ENCODE measurements at regions not wholly inside any gene's neighbourhood (a gene's known extent, or its start where the extent isn't known, plus 50 kb on each side); places are given as distances from the start of the nearest gene placed in this dataset.

DNA sequence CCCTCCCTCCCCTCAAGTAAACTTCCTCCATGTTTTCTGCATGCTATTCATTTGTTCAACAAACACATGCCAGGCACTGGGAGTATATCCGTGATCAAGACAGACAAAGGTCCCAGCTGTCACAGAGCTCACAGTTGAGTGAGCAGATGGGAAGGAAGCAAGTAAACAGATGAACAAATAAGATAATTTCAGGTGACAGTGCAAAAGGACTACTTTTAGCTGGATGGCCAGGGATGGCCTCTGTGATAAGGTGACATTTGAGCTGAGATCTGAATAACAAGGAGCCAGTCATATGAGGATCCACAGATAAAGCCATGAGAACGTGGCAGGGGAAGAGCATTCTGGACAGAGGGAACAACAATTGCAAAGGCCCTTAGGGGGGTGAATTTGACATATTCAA, 121.7 kb upstream of the RAD23B start:
- TF ChIP-seq, protein P1, sequence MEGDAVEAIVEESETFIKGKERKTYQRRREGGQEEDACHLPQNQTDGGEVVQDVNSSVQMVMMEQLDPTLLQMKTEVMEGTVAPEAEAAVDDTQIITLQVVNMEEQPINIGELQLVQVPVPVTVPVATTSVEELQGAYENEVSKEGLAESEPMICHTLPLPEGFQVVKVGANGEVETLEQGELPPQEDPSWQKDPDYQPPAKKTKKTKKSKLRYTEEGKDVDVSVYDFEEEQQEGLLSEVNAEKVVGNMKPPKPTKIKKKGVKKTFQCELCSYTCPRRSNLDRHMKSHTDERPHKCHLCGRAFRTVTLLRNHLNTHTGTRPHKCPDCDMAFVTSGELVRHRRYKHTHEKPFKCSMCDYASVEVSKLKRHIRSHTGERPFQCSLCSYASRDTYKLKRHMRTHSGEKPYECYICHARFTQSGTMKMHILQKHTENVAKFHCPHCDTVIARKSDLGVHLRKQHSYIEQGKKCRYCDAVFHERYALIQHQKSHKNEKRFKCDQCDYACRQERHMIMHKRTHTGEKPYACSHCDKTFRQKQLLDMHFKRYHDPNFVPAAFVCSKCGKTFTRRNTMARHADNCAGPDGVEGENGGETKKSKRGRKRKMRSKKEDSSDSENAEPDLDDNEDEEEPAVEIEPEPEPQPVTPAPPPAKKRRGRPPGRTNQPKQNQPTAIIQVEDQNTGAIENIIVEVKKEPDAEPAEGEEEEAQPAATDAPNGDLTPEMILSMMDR (IDR thresholded peaks at IDR 0.05; ENCODE audit: low read depth, low read length) = no peak
- no peak for DNase-seq (ENCODE audit: low read depth, low spot score)
- no peak overlapping the region for H3K4me3 ChIP-seq (ENCODE audit: low read depth, low read length)
- in situ Hi-C loops (cut with HindIII; ENCODE audit: low sequenced_read_pairs) = no loop called here

DNA sequence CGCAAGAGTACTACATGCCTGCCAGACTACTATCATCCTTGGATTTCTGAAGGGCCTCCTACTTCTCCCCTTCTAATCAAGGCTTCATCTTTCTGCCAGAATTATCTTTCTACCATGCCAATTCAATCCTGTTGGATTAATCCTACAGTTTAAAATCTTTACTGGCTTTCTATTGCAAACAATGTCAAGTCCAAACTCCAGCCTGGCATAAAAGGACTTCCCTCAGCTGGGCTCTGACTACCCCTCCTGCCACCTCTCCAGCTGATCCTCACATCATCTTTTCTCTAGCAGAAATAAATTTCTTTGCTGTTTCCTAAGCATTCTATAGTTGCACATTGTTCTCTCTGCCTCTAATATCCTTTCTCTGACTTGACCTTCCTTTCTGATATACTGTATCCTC, 119.7 kb upstream of the RAD23B start:
- DNase-seq (ENCODE audit: low read depth, low spot score) = no peak
- TF ChIP-seq, protein P1 (IDR thresholded peaks at IDR 0.05; ENCODE audit: low read depth, low read length) = no peak
- H3K4me3 ChIP-seq (ENCODE audit: low read depth, low read length) = no peak overlapping the region
- in situ Hi-C loops (cut with HindIII; ENCODE audit: low sequenced_read_pairs) = no loop called here

DNA sequence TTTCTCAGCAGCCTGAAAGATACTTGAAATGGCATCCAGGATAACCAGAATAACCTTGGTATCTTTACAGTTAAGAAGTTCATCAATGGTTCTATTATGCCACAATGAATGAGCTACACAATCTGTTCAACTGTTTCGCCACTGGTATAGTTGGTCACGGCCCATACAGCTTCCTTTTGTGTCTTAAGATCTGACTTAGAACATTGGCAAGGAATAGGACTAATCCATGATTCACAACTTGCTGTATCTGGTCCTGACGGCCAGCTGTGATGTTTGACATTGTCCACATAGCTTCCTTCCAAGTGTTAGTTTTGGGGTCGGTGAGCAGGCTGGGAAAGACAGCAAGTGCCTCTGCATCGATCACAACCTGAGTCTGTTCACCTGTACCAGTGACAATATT, 113.3 kb upstream of the RAD23B start:
- TF ChIP-seq, protein P1 (IDR thresholded peaks at IDR 0.05; ENCODE audit: low read depth, low read length) = no peak
- DNase-seq (ENCODE audit: low read depth, low spot score) = no peak
- in situ Hi-C loops (cut with HindIII; ENCODE audit: low sequenced_read_pairs) = no loop called here

DNA sequence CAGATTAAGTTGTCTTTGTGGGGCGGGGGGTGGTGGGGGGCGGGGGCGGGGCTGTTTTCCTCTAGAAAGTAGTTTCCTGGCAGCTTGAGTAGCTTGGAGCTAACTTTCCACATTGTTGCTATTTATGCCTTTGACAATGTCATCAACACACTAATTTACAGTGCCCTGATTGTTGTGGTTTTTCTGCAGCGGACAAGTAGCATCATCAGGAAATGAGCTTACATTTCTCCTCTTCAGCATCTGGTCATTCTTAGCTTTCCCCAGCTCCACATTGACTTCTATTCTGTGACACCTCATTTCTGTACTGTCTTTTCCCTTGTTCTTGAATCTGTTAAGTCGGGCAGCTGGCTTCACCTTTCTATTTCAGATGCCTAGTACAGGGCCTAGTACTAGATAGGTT, 112.3 kb upstream of the RAD23B start:
- no peak for DNase-seq (ENCODE audit: low read depth, low spot score)
- no peak overlapping the region for H3K4me3 ChIP-seq (ENCODE audit: low read depth, low read length)
- in situ Hi-C loops (cut with HindIII; ENCODE audit: low sequenced_read_pairs) = no loop called here
- TF ChIP-seq, protein P1 (IDR thresholded peaks at IDR 0.05; ENCODE audit: low read depth, low read length) = no peak

More for the DNA sequence above, 113.3 kb upstream of the RAD23B start:
- H3K4me3 ChIP-seq (ENCODE audit: low read depth, low read length) = no peak overlapping the region

DNA sequence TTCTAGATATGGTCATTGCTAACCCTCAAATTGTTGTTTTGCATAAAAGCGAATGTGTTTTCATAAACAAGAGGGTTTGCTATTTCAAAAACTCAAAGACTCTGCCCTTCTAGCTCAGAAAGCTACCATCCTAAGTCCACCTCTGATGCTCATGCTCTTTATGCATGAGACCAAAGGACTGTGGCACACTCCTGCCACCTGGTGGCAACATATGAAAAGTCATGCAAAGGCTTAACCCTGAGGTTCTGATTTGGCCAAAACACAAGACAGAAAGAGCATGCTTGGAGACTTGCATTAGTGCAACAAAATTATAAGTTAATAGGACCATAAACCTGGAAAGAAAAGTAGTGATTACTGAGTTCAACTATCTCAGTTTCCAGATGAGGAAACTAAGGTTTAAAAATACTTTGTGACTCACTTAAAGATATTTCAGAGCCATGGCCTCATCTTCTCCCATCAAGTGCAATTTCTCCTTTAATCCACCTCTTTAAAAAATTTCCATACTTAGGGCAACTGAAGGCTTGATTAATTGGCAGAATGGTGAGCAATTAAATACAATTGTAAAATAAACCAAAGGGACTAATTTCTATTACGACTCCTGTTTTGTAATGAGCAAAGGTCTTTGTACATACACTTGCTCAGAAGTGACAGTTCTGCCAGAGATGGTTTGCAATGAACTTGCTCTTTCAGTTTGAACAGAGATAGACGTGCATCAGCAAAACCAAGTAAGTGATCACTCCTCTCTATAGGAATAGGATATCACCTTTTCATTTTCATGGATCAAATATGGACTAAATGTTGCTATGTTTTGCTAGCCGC, 110.7 kb upstream of the RAD23B start:
- TF ChIP-seq, protein P1 (IDR thresholded peaks at IDR 0.05; ENCODE audit: low read depth, low read length) = peak; percentile 91
- H3K4me3 ChIP-seq (ENCODE audit: low read depth, low read length) = no peak overlapping the region
- in situ Hi-C loops (cut with HindIII; ENCODE audit: low sequenced_read_pairs) = no loop called here
- peak; percentile 83 for DNase-seq (ENCODE audit: low read depth, low spot score)

DNA sequence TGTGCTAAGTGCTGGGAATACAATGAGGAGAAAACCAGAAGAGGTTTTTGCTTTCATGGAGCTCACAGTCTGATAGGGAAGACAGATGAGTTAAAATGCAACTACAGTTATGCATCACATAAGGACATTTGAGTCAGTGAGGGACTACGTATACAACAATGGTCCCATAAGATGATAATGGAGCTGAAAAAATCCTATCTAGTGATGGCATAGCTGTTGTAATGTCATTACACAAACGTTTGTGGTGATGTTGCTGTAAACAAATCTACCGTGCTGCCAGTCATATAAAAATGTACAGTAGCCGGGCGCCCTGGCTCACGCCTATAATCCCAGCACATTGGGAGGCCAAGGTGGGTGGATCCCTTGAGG, 110.1 kb upstream of the RAD23B start:
- DNase-seq (ENCODE audit: low read depth, low spot score) = no peak
- TF ChIP-seq, protein P1 (IDR thresholded peaks at IDR 0.05; ENCODE audit: low read depth, low read length) = no peak
- in situ Hi-C loops (cut with HindIII; ENCODE audit: low sequenced_read_pairs) = no loop called here
- no peak overlapping the region for H3K4me3 ChIP-seq (ENCODE audit: low read depth, low read length)
